ENCODE measurements at regions not wholly inside any gene's neighbourhood (a gene's known extent, or its start where the extent isn't known, plus 50 kb on each side); places are given as distances from the start of the nearest gene placed in this dataset.

DNA sequence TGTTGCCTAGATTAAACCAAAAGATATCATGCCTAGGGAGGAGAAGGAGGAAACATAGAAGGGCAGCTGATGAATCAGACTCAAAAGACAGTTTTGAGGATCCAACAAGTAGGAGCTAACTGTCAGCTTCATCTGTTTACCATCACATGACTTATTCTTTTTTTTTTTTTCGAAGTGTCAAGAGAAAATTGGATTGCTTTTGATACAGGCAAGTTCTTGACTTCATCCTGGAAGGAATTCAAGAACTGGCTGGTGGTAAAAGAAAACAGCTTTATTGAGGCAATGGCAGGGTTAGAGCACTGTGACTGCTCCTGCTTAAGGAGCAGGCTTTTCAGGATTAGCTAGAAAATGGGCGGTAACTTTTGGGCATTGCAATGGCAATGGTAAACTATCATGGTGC, 227.5 kb upstream of the KCNMB2 start:
- TF ChIP-seq, protein P1, sequence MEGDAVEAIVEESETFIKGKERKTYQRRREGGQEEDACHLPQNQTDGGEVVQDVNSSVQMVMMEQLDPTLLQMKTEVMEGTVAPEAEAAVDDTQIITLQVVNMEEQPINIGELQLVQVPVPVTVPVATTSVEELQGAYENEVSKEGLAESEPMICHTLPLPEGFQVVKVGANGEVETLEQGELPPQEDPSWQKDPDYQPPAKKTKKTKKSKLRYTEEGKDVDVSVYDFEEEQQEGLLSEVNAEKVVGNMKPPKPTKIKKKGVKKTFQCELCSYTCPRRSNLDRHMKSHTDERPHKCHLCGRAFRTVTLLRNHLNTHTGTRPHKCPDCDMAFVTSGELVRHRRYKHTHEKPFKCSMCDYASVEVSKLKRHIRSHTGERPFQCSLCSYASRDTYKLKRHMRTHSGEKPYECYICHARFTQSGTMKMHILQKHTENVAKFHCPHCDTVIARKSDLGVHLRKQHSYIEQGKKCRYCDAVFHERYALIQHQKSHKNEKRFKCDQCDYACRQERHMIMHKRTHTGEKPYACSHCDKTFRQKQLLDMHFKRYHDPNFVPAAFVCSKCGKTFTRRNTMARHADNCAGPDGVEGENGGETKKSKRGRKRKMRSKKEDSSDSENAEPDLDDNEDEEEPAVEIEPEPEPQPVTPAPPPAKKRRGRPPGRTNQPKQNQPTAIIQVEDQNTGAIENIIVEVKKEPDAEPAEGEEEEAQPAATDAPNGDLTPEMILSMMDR (conservative IDR thresholded peaks at IDR 0.05 in 1 of 2, IDR thresholded peaks at IDR 0.05 in 1 of 2; ENCODE audit: extremely low read depth in 1 of 2, insufficient read depth in 1 of 2, low read depth in 1 of 2, low read length in 2 of 2): no peak
- TF ChIP-seq EZH2 (IDR thresholded peaks at IDR 0.05; ENCODE audit: borderline replicate concordance, low read length): no peak

Measured in mammary epithelial cell (primary cell).